Astrocyte (in vitro differentiated cells and primary cell): ENCODE measurements at regions not wholly inside any gene's neighbourhood (a gene's known extent, or its start where the extent isn't known, plus 50 kb on each side); places are given as distances from the start of the nearest gene placed in this dataset.

Experiments
- DNase-seq: peaks from one replicate; pipeline ENCODE4 v3.0.0-alpha.2; 2010; ENCODE audit warnings: low read depth
- FAIRE-seq: peaks from 2 replicates; lab custom pipeline; 2011; peaks lifted over from hg19 to GRCh38; lab: Jason Lieb, UNC
- H2AFZ ChIP-seq: 2 replicates; pipeline ENCODE4 v1.6.0; 2012; ENCODE audit warnings: low read depth, low read length, inconsistent platforms
- H3K27ac ChIP-seq: 2 replicates; pipeline ENCODE4 v1.5.1; 2011; ENCODE audit warnings: low read depth, low read length, inconsistent platforms
- H3K27me3 ChIP-seq: 2 replicates; pipeline ENCODE4 v1.6.0; 2011; ENCODE audit warnings: low read length, inconsistent platforms; ENCODE audit not compliant: insufficient read depth
- H3K36me3 ChIP-seq: 2 replicates; pipeline ENCODE4 v1.5.1; 2011; ENCODE audit warnings: low read length, inconsistent platforms; ENCODE audit not compliant: insufficient read depth
- H3K4me1 ChIP-seq: 2 replicates; pipeline ENCODE4 v1.5.1; 2011; ENCODE audit warnings: low read length, inconsistent platforms; ENCODE audit not compliant: insufficient read depth
- H3K4me2 ChIP-seq: 2 replicates; pipeline ENCODE4 v1.6.0; 2012; ENCODE audit warnings: low read length, inconsistent platforms
- H3K4me3 ChIP-seq: 2 replicates; pipeline ENCODE4 v1.5.1; 2011; ENCODE audit warnings: low read depth, mild to moderate bottlenecking, low read length, inconsistent platforms; ENCODE audit not compliant: insufficient read depth
- H3K79me2 ChIP-seq: 2 replicates; pipeline ENCODE4 v1.6.0; 2012; ENCODE audit warnings: mild to moderate bottlenecking, low read length, inconsistent platforms; ENCODE audit not compliant: insufficient read depth
- H3K9ac ChIP-seq: 2 replicates; pipeline ENCODE4 v1.6.0; 2012; ENCODE audit warnings: mild to moderate bottlenecking, low read length, inconsistent platforms
- H3K9me3 ChIP-seq: 2 replicates; pipeline ENCODE4 v1.5.1; 2012; ENCODE audit warnings: low read depth, mild to moderate bottlenecking, low read length, inconsistent platforms; ENCODE audit not compliant: insufficient read depth
- H4K20me1 ChIP-seq: 2 replicates; pipeline ENCODE4 v1.6.0; 2012; ENCODE audit warnings: low read length, inconsistent platforms; ENCODE audit not compliant: insufficient read depth
- H3K27ac Mint-ChIP-seq: one replicate; pipeline ENCODE4 v1.8.0; 2021; ENCODE audit warnings: mild to moderate bottlenecking, mixed read lengths; ENCODE audit not compliant: unreplicated experiment
- H3K27me3 Mint-ChIP-seq: one replicate; pipeline ENCODE4 v1.8.0; 2021; ENCODE audit warnings: low read depth, mixed read lengths; ENCODE audit not compliant: unreplicated experiment
- H3K36me3 Mint-ChIP-seq: one replicate; pipeline ENCODE4 v1.8.0; 2021; ENCODE audit warnings: low read depth, mixed read lengths; ENCODE audit not compliant: unreplicated experiment
- H3K4me1 Mint-ChIP-seq: one replicate; pipeline ENCODE4 v1.8.0; 2021; ENCODE audit warnings: low read depth, mixed read lengths; ENCODE audit not compliant: unreplicated experiment
- H3K4me3 Mint-ChIP-seq: one replicate; pipeline ENCODE4 v1.8.0; 2021; ENCODE audit warnings: mild to moderate bottlenecking, moderate library complexity, mixed read lengths; ENCODE audit not compliant: unreplicated experiment
- H3K9me3 Mint-ChIP-seq: one replicate; pipeline ENCODE4 v1.8.0; 2021; ENCODE audit warnings: mild to moderate bottlenecking, mixed read lengths; ENCODE audit not compliant: unreplicated experiment
- EZH2 ChIP-seq: IDR thresholded peaks from 2 replicates; pipeline ENCODE4 v1.6.1; 2012; ENCODE audit warnings: mild to moderate bottlenecking, low read length, inconsistent platforms; ENCODE audit not compliant: insufficient read depth
- TF ChIP-seq, protein P1 (sequence below): IDR thresholded peaks from 2 replicates; pipeline ENCODE4 v1.5.1; 2011; ENCODE audit warnings: low read depth, mild to moderate bottlenecking, inconsistent platforms, low read length, moderate library complexity; ENCODE audit not compliant: insufficient read depth

DNA sequence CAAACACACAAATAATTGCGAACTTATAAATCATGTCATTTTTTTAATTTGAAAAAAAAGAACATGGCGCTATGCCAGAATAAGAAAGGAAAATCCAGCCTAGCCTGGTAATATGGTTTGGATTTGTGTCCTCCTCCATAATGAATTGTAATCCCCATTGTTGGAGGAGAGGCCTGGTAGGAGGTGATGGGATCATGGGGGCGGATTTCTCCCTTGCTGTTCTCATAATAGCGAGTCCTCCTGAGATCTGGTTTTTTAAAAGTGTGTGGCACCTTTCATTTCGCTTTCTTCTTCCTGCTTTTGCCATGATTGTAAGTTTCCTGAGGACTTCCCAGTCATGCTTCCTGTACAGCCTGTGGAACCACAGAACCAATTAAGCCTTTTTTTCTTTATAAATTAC is 65.9 kb upstream of the TANC2 start:
- Mint-ChIP-seq H3K4me3 (no peak overlapping the region), H3K9me3 (peaks cover 8% of the 10 kb centered on the region), H3K4me1 (peaks cover 10% of the 10 kb centered on the region), H3K36me3 (no peaks in the 10 kb centered on the region), H3K27ac (no peak overlapping the region), H3K27me3 (peaks cover 3% of the 10 kb centered on the region)
- TF ChIP-seq, protein P1, sequence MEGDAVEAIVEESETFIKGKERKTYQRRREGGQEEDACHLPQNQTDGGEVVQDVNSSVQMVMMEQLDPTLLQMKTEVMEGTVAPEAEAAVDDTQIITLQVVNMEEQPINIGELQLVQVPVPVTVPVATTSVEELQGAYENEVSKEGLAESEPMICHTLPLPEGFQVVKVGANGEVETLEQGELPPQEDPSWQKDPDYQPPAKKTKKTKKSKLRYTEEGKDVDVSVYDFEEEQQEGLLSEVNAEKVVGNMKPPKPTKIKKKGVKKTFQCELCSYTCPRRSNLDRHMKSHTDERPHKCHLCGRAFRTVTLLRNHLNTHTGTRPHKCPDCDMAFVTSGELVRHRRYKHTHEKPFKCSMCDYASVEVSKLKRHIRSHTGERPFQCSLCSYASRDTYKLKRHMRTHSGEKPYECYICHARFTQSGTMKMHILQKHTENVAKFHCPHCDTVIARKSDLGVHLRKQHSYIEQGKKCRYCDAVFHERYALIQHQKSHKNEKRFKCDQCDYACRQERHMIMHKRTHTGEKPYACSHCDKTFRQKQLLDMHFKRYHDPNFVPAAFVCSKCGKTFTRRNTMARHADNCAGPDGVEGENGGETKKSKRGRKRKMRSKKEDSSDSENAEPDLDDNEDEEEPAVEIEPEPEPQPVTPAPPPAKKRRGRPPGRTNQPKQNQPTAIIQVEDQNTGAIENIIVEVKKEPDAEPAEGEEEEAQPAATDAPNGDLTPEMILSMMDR, result no peak
- TF ChIP-seq EZH2, result no peak
- Histone ChIP-seq H3K36me3 (no peaks in the 10 kb centered on the region), H3K4me1 (no peaks in the 10 kb centered on the region), H3K4me3 (no peak overlapping the region), H3K4me2 (no peak overlapping the region), H3K9ac (no peak overlapping the region), H3K79me2 (no peaks in the 10 kb centered on the region), H4K20me1 (no peaks in the 10 kb centered on the region), H2AFZ (no peak overlapping the region), H3K27me3 (no peaks in the 10 kb centered on the region), H3K9me3 (no peaks in the 10 kb centered on the region), H3K27ac (no peak overlapping the region)
- FAIRE-seq (no peak), DNase-seq (no peak)

DNA sequence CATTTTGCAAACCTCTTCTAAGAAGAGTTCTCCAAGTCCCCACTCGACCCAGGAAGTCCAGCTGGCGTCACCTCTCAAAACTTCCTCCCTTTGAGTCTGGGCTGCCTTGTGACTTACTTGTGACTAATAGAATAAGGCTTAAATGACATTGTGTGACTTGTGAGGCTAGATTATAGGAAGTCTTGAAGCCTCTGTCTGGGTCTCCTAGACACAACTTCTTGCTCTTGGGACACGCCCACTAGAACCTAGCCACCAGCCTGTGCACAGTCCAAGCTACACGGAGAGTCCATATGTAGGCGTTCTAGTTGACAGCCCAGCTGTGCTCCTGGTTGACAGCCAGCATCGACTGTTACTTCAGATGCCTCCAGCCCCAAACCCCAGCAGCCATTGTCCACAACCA is 66.7 kb upstream of the TANC2 start:
- Histone ChIP-seq H3K27me3 (no peaks in the 10 kb centered on the region), H3K9ac (no peak overlapping the region), H3K9me3 (no peaks in the 10 kb centered on the region), H3K36me3 (no peaks in the 10 kb centered on the region), H3K4me3 (no peak overlapping the region), H4K20me1 (no peaks in the 10 kb centered on the region), H3K4me2 (no peak overlapping the region), H2AFZ (no peak overlapping the region), H3K27ac (no peak overlapping the region), H3K79me2 (no peaks in the 10 kb centered on the region), H3K4me1 (no peaks in the 10 kb centered on the region)
- Mint-ChIP-seq H3K36me3 (no peaks in the 10 kb centered on the region), H3K27me3 (peaks cover 3% of the 10 kb centered on the region), H3K4me3 (no peak overlapping the region), H3K4me1 (peaks cover 10% of the 10 kb centered on the region), H3K27ac (no peak overlapping the region), H3K9me3 (peaks cover 8% of the 10 kb centered on the region)
- FAIRE-seq (no peak), DNase-seq (no peak)
- TF ChIP-seq, protein P1, result no peak
- TF ChIP-seq EZH2, result no peak

DNA sequence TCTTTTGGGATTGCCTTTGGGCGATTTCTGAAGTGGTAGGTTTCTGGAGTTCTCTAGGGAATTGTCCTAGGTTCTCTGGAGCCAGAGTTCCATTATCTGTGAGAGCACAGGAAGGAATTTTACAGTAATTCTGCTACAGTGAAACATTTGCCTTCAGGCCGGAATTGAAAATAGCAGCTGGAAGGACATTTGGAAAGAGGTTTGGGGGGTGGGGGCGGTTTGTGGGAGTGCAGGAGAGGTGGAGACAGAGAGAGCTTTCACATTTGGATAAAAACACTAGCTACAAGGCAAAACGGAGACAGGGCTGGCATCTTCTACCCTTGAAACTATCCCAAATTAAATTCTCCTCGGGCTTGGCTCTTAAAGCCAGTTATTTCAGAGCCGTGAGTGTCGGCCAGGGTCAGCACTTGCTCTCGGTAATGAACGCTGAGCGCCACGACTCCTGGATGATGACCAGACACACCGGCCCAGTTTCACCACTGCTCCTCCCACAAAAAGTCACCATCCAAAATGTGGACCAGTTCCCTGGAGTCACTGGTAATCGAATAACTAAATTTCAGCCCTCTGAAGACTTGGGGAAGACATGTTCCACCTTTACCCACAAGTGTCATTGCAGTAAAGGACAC is 67.7 kb upstream of the TANC2 start:
- H3K4me3 Mint-ChIP-seq, result no peak overlapping the region
- H3K79me2 ChIP-seq, result no peaks in the 10 kb centered on the region
- no peaks in the 10 kb centered on the region for H3K4me1 ChIP-seq
- peaks cover 3% of the 10 kb centered on the region for H3K27me3 Mint-ChIP-seq
- no peak overlapping the region for H3K9ac ChIP-seq
- H3K36me3 ChIP-seq, result no peaks in the 10 kb centered on the region
- peaks cover 8% of the 10 kb centered on the region for H3K9me3 Mint-ChIP-seq
- H4K20me1 ChIP-seq, result no peaks in the 10 kb centered on the region
- no peaks in the 10 kb centered on the region for H3K36me3 Mint-ChIP-seq
- FAIRE-seq (no peak), DNase-seq (no peak)
- H3K27me3 ChIP-seq, result no peaks in the 10 kb centered on the region
- TF ChIP-seq, protein P1, result no peak
- no peak for TF ChIP-seq EZH2
- H3K27ac ChIP-seq, result no peak overlapping the region
- H3K4me1 Mint-ChIP-seq, result peaks cover 10% of the 10 kb centered on the region
- H3K4me2 ChIP-seq, result no peak overlapping the region
- peak overlapping the region; percentile 1 for H3K27ac Mint-ChIP-seq
- H3K4me3 ChIP-seq, result no peak overlapping the region
- no peaks in the 10 kb centered on the region for H3K9me3 ChIP-seq
- H2AFZ ChIP-seq, result no peak overlapping the region
